Cardiac muscle cell (in vitro differentiated cells and primary cell): ENCODE measurements at regions not wholly inside any gene's neighbourhood (a gene's known extent, or its start where the extent isn't known, plus 50 kb on each side); places are given as distances from the start of the nearest gene placed in this dataset.

ENCODE experiments used
- DNase-seq, 2 donors: peaks; one replicate each; pipeline versions ENCODE4 v3.0.0 to v3.0.0-alpha.2; 2010 to 2017; ENCODE audit warnings: low read depth in 1 of 2, low spot score in 1 of 2
- H3K27ac ChIP-seq: fragments of 200-600 bp; sonication (generic); 2 replicates; pipeline ENCODE4 v1.5.1; 2016
- H3K27me3 ChIP-seq: fragments of 200-600 bp; sonication (generic); 2 replicates; pipeline ENCODE4 v1.6.0; 2016; ENCODE audit warnings: control low read depth
- H3K36me3 ChIP-seq: fragments of 200-600 bp; sonication (generic); 2 replicates; pipeline ENCODE4 v1.5.1; 2016; ENCODE audit warnings: control low read depth
- H3K4me1 ChIP-seq: fragments of 200-600 bp; sonication (generic); 2 replicates; pipeline ENCODE4 v1.8.1; 2017; ENCODE audit warnings: low read depth, mild to moderate bottlenecking, mixed run types
- H3K4me3 ChIP-seq: fragments of 200-600 bp; sonication (generic); 2 replicates; pipeline ENCODE4 v1.5.1; 2016; ENCODE audit warnings: mild to moderate bottlenecking
- H3K9me3 ChIP-seq: fragments of 200-600 bp; sonication (generic); 2 replicates; pipeline ENCODE4 v1.5.1; 2017; ENCODE audit warnings: low read depth, mild to moderate bottlenecking, control low read depth
- TF ChIP-seq, protein P1 (sequence below): IDR thresholded peaks from 2 replicates; pipeline ENCODE4 v1.5.1; 2012; ENCODE audit warnings: low read depth, mild to moderate bottlenecking, low read length

DNA sequence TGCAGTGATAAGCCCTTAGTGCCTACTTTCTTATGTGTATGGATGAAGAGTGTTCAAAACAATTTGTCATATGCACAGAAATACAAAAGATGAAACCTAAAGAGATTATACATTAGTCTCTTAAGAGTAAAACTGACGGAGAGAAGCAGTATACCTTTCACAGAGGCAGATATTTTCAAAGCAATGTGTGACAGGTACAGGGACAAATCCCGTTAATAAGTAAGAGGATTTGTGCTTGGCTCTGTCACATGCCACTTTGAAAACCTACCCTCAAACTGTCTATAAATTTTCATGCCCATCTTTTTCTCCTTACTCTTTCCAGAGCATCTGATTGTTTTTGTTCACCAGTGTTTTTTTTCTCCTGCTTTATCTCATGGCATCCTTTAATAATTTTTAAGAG is 741.3 kb upstream of the MMS22L start:
- Histone ChIP-seq H3K27me3 (no peaks in the 10 kb centered on the region), H3K4me3 (no peak overlapping the region), H3K9me3 (no peaks in the 10 kb centered on the region), H3K36me3 (no peaks in the 10 kb centered on the region), H3K27ac (no peak overlapping the region), H3K4me1 (no peaks in the 10 kb centered on the region)
- DNase-seq: no peak
- TF ChIP-seq, protein P1, sequence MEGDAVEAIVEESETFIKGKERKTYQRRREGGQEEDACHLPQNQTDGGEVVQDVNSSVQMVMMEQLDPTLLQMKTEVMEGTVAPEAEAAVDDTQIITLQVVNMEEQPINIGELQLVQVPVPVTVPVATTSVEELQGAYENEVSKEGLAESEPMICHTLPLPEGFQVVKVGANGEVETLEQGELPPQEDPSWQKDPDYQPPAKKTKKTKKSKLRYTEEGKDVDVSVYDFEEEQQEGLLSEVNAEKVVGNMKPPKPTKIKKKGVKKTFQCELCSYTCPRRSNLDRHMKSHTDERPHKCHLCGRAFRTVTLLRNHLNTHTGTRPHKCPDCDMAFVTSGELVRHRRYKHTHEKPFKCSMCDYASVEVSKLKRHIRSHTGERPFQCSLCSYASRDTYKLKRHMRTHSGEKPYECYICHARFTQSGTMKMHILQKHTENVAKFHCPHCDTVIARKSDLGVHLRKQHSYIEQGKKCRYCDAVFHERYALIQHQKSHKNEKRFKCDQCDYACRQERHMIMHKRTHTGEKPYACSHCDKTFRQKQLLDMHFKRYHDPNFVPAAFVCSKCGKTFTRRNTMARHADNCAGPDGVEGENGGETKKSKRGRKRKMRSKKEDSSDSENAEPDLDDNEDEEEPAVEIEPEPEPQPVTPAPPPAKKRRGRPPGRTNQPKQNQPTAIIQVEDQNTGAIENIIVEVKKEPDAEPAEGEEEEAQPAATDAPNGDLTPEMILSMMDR: no peak

DNA sequence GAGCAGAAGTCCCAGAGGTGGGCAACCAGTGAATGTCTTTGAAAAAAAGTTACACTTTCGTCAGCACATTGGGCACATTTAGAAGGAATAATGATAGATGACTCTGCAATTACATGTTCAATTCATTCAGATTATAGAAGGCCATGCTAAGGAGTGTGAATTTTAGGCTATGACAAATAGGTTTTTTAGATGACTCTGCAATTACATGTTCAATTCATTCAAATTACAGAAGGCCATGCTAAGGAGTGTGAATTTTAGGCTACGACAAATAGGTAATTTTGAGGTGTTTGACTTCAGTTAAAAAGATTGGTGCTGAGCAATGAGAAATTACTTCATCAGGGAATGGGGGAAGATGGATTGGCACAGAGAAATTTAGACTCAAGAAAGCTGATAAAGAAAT is 744.9 kb upstream of the MMS22L start:
- no peaks in the 10 kb centered on the region for H3K9me3 ChIP-seq
- no peaks in the 10 kb centered on the region for H3K36me3 ChIP-seq
- no peak overlapping the region for H3K4me3 ChIP-seq
- H3K27ac ChIP-seq: no peak overlapping the region
- no peak for DNase-seq
- H3K4me1 ChIP-seq: no peaks in the 10 kb centered on the region
- no peaks in the 10 kb centered on the region for H3K27me3 ChIP-seq
- TF ChIP-seq, protein P1: no peak

DNA sequence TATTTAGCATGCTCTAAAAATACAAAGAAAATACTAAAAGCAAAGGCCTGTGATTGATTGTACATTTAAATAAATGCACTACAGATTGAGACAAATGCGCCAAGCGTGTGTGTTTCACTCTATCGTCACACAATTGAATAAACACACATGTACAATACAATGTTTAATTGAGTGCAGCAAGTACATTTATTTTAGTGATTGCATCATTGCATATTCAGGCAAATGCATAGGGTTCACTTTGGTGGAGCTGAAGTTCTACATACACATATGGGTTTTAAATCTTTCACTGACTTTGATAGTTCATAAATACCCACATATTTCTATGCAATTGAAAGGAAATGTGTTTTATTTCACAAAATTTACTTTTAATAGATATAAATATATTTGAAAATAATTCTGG is 750.6 kb upstream of the MMS22L start:
- no peaks in the 10 kb centered on the region for H3K4me1 ChIP-seq
- H3K9me3 ChIP-seq: no peaks in the 10 kb centered on the region
- H3K4me3 ChIP-seq: no peak overlapping the region
- no peaks in the 10 kb centered on the region for H3K36me3 ChIP-seq
- no peaks in the 10 kb centered on the region for H3K27me3 ChIP-seq
- DNase-seq: no peak
- H3K27ac ChIP-seq: no peak overlapping the region
- TF ChIP-seq, protein P1: no peak

DNA sequence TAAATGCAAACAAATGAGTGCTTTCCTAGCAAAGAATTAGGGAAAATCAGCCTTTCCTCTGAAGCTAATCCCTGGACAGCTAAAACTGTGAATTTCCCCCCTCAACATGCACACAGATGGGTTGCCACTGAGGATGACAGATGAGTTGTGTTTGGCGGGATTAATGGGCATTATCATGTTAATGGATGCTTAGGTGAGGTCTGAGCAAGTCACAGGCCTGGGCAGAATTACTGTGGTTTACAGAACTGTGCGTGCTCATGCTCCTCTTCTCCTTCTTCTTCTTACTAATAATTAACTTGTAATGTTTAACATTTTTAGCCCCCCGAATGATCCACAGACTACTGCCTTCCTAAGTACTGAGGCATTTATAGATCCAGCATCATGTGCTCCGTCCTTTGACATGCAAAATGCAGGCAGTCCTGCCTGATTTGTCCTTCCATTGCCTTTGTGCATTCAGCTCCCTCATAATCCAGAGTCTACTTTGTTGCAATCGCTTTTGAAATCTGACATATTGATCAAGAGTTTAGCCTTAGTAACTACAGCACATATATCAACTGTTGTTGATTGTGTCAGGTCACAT is 753.4 kb upstream of the MMS22L start:
- no peaks in the 10 kb centered on the region for H3K9me3 ChIP-seq
- no peaks in the 10 kb centered on the region for H3K27me3 ChIP-seq
- H3K27ac ChIP-seq: no peak overlapping the region
- TF ChIP-seq, protein P1: no peak
- peaks cover 11% of the 10 kb centered on the region for H3K4me1 ChIP-seq
- H3K36me3 ChIP-seq: no peaks in the 10 kb centered on the region
- DNase-seq: no peak
- H3K4me3 ChIP-seq: no peak overlapping the region

DNA sequence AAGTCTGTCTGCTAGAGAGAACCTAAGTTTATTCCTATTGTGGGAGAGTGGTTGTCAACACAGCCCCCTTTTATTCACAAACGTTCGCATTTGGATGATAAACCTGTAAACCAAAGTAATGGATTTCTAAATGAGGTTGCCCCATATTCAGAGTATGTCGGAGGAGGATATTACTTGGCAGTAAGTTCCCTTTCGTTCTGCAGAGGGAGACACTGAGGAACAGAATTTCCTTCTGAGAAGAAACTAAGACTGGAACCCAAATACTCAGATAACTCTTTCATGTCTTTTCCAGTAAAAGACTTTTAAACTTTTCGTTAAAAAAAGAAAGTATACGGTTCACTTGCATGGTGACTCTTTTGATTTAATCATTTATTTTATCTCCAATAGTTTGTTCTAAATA is 754.6 kb upstream of the MMS22L start:
- TF ChIP-seq, protein P1: no peak
- DNase-seq: no peak
- H3K27me3 ChIP-seq: no peaks in the 10 kb centered on the region
- H3K36me3 ChIP-seq: no peaks in the 10 kb centered on the region
- no peak overlapping the region for H3K27ac ChIP-seq
- no peak overlapping the region for H3K4me3 ChIP-seq
- no peaks in the 10 kb centered on the region for H3K9me3 ChIP-seq
- peaks cover 11% of the 10 kb centered on the region for H3K4me1 ChIP-seq

DNA sequence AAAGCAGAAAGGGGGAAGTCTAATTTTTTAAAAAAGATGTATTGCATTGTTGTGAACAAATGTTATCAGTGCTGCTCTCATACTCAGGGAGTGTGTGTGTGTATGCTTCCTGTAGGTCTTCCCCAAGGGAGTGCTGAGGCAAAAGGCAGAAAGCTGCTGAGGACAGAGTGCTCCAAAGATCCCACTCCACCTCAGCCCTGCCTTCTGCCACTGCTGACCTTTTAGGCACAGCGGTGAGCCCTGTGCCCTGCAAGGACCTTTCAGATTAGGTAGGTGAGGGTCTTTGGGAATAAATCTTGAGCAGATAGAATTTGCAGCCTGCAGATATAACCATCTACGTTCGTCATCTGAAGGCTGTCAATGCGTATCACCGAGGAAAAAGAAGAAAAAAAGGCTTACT is 756.4 kb upstream of the MMS22L start:
- DNase-seq: no peak
- no peak overlapping the region for H3K27ac ChIP-seq
- no peaks in the 10 kb centered on the region for H3K36me3 ChIP-seq
- TF ChIP-seq, protein P1: no peak
- H3K4me3 ChIP-seq: no peak overlapping the region
- H3K27me3 ChIP-seq: no peaks in the 10 kb centered on the region
- peaks cover 11% of the 10 kb centered on the region for H3K4me1 ChIP-seq
- H3K9me3 ChIP-seq: no peaks in the 10 kb centered on the region
